ENCODE measurements at regions not wholly inside any gene's neighbourhood (a gene's known extent, or its start where the extent isn't known, plus 50 kb on each side); places are given as distances from the start of the nearest gene placed in this dataset.

GRCh38 chr7:115410972-115411686, 489.2 kb downstream of the MDFIC start:
- H3K4ac ChIP-seq (replicated peaks; ENCODE audit: insufficient read length, low read depth, low read length): no peak overlapping the region
- no peak overlapping the region for H4K5ac ChIP-seq (ENCODE audit: insufficient read length, low read depth, low read length)
- no peak overlapping the region for H3K18ac ChIP-seq (ENCODE audit: extremely low read depth, low read length)
- peaks cover 0 to 5% (median 2%) of the 10 kb centered on the region in 4 experiments; a peak in 3 of 7 replicates for H3K4me1 ChIP-seq (replicated peaks in 1 of 4; ENCODE audit: control insufficient read depth in 3 of 4, insufficient read depth in 4 of 4, low read length in 3 of 4)
- no peak overlapping the region for H2AFZ ChIP-seq (ENCODE audit: low read length)
- H2BK12ac ChIP-seq (ENCODE audit: low read depth, low read length): no peak overlapping the region
- no peaks in the 10 kb centered on the region for H4K20me1 ChIP-seq (replicated peaks in 1 of 2; ENCODE audit: control insufficient read depth in 1 of 2, insufficient read depth in 2 of 2, low read length in 2 of 2)
- H3K79me2 ChIP-seq (ENCODE audit: control insufficient read depth in 1 of 2, insufficient read depth in 2 of 2, low read length in 2 of 2): no peaks in the 10 kb centered on the region
- H2AK5ac ChIP-seq (ENCODE audit: low read depth, low read length): no peak overlapping the region
- FAIRE-seq: no peak
- H3K36me3 ChIP-seq (ENCODE audit: control insufficient read depth in 2 of 4, insufficient read depth in 4 of 4, low read length in 3 of 4): no peaks in the 10 kb centered on the region
- ChIA-PET CTCF (ENCODE audit: partially characterized antibody) (interaction anchor here (0.6 to 0.8 kb wide), 3 partner anchors 10 to 546 kb away, joined by 3 to 4 read pairs (median 3); no protein-coding TSS in a partner anchor), POLR2A (ENCODE audit: partially characterized antibody) (no interaction called here)
- H3K23ac ChIP-seq (ENCODE audit: insufficient read length): no peak overlapping the region
- DNase-seq (ENCODE audit: low read depth in 1 of 2, low spot score in 2 of 2): no peak
- H3K56ac ChIP-seq (replicated peaks; ENCODE audit: insufficient read length, low read depth, low read length): no peak overlapping the region
- 83% methylated on average over 3 of the region's 3 CpGs; no CpG with 5 or more reads in 1 of the 2 experiments for WGBS, 2 experiments (ENCODE audit: extremely low coverage in 1 of 2, insufficient coverage in 1 of 2, insufficient read length in 1 of 2, insufficient replicate concordance in 2 of 2, low coverage in 1 of 2, low lambda C conversion rate in 2 of 2, missing lambda C conversion rate in 1 of 2)
- no peak overlapping the region for H4K8ac ChIP-seq (ENCODE audit: extremely low read depth, insufficient read depth, low read length)
- H2BK5ac ChIP-seq (ENCODE audit: low read depth, low read length): no peak overlapping the region
- H3K9me3 ChIP-seq (ENCODE audit: insufficient read depth in 2 of 2, low read depth in 1 of 2, low read length in 1 of 2): no peaks in the 10 kb centered on the region
- no peak overlapping the region for H3K4me3 ChIP-seq (ENCODE audit: extremely low read depth in 1 of 4, insufficient read depth in 2 of 4, low read depth in 3 of 4, low read length in 4 of 4)
- H3K79me1 ChIP-seq (ENCODE audit: low read depth, low read length): no peaks in the 10 kb centered on the region
- H2BK120ac ChIP-seq (replicated peaks; ENCODE audit: low read depth, low read length): no peak overlapping the region
- no peak overlapping the region for H2BK15ac ChIP-seq (ENCODE audit: low read length)
- no peaks in the 10 kb centered on the region; a peak in 1 of 7 replicates for H3K27me3 ChIP-seq (replicated peaks in 1 of 4; ENCODE audit: control insufficient read depth in 3 of 4, extremely low read depth in 1 of 4, insufficient read depth in 3 of 4, low read length in 3 of 4)
- no peak overlapping the region for H3K14ac ChIP-seq (ENCODE audit: insufficient read length)
- H3K9ac ChIP-seq (replicated peaks in 1 of 4; ENCODE audit: extremely low read depth in 1 of 4, low read depth in 3 of 4, low read length in 3 of 4): no peak overlapping the region
- H3K27ac ChIP-seq (ENCODE audit: low read depth, low read length): no peak overlapping the region
- H4K91ac ChIP-seq (replicated peaks; ENCODE audit: insufficient read length, low read length): no peak overlapping the region
- no peak overlapping the region for H3K4me2 ChIP-seq (ENCODE audit: insufficient read depth in 1 of 2, low read depth in 2 of 2, low read length in 2 of 2)
- no peak overlapping the region for H2BK20ac ChIP-seq (ENCODE audit: low read length)
- no peaks in the 10 kb centered on the region for H3K23me2 ChIP-seq (ENCODE audit: low read depth, low read length)
- TF ChIP-seq SP4 (IDR thresholded peaks at IDR 0.05; ENCODE audit: low read length): no peak
- TF ChIP-seq CBX8 (IDR thresholded peaks at IDR 0.05; ENCODE audit: borderline replicate concordance, low read depth, low read length): no peak
- no peak for TF ChIP-seq EP300 (IDR thresholded peaks at IDR 0.05; ENCODE audit: borderline replicate concordance in 1 of 2, low read depth in 2 of 2, low read length in 2 of 2)
- TF ChIP-seq CHD1 (IDR thresholded peaks at IDR 0.05; ENCODE audit: low read depth, low read length): no peak
- no peak for TF ChIP-seq RFX5 (IDR thresholded peaks at IDR 0.05; ENCODE audit: borderline replicate concordance, low read depth, low read length)
- TF ChIP-seq GABPA (IDR thresholded peaks at IDR 0.05; ENCODE audit: borderline replicate concordance, insufficient read depth, low read length): no peak
- no peak for TF ChIP-seq YY1 (IDR thresholded peaks at IDR 0.05; ENCODE audit: low read depth, low read length)
- no peak for TF ChIP-seq PHF8 (conservative IDR thresholded peaks at IDR 0.05; ENCODE audit: low read depth, low read length)
- no peak for TF ChIP-seq NANOG (IDR thresholded peaks at IDR 0.05; ENCODE audit: insufficient read depth, low read depth, low read length, poor library complexity, severe bottlenecking)
- TF ChIP-seq MAX (IDR thresholded peaks at IDR 0.05): no peak
- TF ChIP-seq ATF2 (IDR thresholded peaks at IDR 0.05; ENCODE audit: low read length): no peak
